ELF-1 (cell line): ENCODE measurements at regions not wholly inside any gene's neighbourhood (a gene's known extent, or its start where the extent isn't known, plus 50 kb on each side); places are given as distances from the start of the nearest gene placed in this dataset.

Experiments used
- DNase-seq: peaks from one replicate; pipeline ENCODE4 v3.0.0-alpha.2; 2016; ENCODE audit warnings: low read depth, low spot score

DNA sequence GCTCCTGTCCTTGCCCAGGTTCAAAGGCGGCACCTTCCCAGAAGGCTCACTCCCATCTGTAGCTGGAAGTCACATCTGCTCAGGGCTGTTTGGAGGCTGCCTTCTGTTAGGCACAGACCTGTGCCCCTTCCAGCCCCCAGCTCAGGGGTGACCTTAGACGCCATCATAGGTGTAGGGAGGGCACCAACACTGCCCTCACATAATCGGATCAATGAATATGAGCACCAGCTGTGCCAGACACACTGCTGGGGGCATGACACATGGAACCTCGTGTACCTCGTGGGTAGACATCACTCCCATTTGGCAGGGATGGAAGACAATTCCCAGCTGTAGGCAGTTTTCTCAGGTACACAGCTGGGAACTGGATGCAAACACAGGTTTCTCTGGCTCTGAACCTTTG is 220.7 kb upstream of the ASIC2 start:
- DNase-seq: no peak

DNA sequence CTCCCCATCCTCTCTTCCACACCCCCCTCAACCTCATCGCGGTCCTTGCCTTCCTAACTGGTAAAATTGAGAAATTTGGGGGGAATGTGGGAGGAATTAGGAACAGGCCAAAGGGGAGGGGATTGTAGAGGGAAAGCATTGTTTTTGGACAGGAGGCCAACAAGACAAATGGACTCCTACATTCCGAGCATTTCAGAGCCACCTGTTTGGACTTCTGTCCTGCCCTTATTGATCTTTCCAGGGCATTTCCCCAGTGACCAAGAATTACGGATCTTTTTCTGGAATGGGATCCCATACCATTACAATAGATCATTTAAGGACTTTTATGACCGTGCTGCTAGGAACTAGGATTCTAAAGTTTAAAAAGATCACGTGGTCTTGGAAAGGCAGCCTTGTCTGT is 221.3 kb upstream of the ASIC2 start:
- DNase-seq: no peak

DNA sequence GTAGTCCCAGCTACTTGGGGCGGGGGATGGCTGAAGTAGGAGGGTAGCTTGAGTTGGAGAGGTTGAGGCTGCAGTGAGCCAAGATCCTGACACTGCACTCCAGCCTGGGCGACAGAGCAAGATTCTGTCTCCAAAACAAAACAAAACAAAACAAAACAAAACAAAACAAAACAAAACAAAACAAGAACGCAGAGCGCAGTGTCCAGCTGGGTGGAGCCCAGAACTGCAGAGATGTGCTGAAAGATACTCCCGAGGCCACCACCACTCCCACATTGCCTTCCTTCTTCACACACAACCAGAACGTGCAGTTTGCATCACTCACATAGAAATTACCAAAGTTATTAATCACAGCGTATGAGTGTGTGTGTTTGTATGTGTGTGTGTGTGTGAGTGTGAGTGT is 222.9 kb upstream of the ASIC2 start:
- DNase-seq: no peak

DNA sequence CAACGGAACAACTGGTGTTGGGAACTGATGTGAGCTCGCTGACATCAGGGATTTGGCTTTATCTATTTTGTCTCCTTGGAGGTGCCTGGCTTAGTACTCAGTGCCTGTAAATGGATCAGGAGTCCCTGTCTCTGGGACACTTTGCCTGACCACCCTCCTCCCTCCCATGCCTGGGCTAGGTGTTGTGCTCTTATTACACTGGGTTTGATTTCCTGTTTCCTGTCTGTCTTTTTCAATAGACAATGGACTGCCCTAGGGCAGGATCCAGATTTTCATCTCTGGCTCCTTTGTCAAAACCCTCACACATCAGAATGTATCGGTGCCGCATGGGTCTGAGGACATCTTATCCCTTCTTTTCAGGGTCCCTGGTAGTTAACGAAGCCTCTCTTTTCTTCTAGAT is 223.6 kb upstream of the ASIC2 start:
- DNase-seq: no peak

DNA sequence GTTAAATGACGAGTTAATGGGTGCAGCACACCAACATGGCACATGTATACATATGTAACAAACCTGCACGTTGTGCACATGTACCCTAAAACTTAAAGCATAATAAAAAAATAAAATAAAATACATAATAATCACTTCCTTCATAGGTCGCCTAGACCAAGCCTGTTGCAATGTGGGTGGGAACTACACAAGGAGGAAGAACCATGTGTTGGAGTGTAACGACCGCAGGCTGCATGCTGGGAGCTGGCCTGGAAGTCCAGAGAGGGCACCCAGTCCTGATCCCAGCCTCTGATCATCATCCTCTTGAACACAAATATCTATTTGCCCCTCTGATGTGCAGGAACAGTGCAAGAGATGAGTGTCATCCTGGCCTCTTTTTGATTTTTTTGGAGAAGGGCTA is 224.7 kb upstream of the ASIC2 start:
- no peak for DNase-seq

DNA sequence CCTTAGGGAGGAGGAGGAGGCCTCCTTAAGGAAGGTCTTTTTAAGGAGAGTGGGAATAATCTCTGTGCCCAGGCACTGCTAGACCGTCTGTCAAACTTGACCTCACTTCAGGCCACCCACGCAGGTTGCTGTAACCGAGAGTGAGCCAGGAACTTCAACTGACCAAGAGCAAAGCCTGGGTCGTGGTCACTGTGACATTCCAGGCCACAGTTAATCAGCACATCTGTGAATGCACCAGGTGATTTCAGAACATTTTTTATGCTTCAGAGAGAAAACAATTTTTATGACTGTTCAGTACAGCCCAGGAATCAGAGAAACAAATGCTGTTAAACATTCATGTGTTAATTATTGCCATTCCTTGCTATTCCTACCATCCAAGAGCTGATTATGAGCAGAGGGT is 226.6 kb upstream of the ASIC2 start:
- DNase-seq: no peak

DNA sequence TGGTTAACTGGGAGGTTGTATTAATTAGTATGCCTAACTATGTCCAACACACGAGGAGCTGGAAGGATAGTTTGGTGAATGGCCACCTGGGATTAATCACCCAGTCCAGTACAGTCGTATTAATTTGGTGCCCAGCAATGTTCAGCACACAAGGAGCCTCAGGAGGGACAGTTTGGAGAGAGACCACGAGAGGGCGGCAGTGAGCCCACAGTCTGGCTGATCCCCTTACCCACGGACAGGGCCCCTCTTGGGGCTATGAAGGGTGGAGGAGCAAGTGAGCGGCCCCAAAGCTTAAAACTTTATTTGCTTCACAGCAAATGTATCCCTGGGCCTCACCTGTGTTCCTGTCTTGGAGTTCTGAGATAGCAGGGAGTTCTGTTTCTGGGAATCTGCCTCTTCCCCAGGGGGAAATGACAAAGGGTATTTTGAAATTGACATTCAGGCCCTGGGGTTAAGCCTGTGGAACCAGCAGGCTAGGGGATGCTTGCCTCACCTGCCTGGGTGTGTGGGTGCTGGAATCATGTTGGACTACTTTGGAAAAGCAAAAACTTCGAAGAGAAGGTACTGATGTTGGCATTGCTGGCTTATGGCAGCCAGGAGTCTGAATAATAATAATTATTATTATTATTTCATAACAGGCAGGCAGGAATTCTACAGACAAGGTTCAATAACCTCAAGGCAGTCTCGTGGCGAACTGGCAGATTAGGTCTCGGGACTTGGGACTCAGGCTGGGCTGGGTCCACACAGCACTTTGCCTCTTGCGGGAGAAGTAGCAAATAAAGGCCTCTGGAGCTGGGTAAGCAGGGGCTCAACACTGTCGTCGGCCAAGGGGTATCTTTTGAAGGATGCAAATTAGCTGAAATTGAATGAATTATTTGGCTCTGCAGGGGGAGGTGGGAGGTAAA is 227.6 kb upstream of the ASIC2 start:
- peak; percentile 77 for DNase-seq

DNA sequence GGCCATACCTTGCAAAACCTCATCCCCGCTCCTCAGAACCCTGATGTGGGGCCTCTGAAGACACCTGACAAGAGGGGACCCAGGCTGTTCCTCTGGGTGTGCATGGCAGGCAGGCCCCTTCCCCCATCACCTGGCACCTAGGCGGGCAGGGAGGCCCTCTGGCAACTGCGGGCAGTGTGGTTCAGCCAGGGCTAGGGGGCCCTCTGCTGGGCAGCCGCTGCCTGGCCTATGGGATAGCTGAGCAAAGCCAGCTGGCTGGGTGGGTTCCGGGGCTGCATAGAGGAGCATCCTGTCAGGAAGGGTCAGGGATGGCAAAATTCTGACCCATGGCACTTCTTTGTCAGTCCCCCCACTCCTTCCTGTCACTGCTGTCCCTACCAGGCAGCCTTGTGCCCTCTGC is 228.7 kb upstream of the ASIC2 start:
- DNase-seq: peak; percentile 42

DNA sequence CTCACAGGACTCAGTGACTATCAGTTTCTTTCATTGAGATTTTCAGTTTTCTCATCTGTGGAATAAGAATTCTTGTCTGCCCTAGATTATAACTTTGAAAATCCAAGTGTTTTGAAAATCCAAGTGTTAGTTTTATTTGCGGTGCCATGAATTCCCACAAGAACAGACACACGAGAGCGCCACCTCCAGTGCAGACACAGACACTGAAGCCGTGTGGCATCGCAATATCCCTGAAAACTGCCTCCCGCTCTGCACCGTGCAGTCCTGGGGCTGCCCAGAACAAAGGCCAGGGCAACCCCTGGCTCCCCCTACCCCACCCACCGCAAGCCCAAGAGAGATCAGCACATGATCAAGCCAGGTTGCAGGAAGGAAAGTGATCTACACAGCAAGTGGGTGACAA is 229.5 kb upstream of the ASIC2 start:
- peak; percentile 23 for DNase-seq

DNA sequence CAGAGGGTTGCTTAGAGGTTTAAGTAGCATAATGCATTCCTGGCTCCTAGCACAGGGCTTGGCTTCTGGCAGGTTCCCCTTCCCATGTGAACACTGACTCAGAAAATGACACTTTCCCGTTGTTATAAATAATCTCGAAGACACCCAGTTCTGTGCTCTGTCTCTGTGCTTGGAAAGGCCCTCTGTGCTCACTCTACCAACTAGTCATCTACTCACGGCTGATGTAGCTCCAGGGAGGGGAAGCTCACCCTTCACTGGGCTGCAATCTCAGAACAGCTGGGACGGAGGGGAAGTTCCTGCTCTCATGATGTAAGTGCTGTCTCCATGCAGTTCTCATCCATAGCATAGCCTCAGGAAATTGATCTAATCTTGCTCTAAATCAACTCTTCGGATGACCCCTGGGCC is 230.5 kb upstream of the ASIC2 start:
- peak; percentile 5 for DNase-seq

DNA sequence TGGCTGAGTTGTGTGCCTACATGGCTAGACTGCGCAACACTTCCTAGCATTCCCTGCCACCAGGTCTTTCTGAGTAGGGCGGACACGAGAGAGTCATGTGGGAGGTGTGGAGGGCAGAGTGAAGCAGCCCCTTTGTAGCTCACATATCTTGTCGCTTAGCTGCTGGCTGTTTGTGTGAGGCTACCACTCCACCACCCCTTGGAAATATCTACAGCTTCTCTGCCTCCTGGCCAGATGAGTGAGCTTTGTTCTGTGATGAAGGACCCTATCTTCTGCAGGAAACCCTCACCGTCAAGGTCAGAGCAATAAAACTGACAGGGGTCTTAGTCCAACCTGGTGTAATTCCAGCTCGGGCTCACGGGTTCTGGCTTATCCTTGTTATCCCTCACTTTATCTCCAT is 232.1 kb upstream of the ASIC2 start:
- DNase-seq: no peak

DNA sequence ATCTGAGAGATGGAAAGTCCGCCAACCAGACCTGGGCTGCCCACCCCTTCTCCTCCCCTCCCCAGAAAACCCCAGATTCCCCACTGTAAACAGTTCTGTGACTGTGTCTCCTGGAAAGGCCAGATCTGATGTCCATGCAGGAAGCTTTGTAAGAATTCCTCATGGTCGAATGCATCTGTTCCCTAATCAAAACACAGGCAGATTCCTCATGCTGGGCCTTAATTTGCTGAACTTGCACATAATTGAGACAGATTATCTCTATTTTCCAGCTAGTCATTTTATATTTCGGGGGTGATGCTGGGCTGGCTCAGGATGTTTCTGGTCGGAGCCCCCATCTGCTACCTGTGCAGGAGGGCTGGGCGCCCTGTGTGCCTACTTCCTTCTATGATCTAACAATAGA is 233.6 kb upstream of the ASIC2 start:
- DNase-seq: no peak

DNA sequence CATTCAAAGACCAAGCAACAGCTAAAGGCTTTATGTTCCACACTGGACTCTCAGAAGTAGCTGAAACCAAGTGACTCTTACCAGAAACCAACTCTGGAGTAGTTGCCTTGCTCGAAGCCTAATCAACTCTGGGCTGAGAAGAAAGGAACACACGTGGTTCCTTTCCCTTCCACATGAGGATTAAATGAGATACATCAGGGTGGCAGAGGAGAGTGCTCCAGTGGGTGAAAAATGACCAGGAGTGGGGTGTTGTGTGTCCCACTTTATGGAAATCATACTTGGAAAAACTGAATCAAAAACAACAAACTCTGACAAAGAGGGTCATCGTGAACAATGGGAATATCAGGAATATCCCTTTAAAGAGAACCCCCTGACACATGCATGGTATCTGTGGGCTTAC is 234.2 kb upstream of the ASIC2 start:
- no peak for DNase-seq

DNA sequence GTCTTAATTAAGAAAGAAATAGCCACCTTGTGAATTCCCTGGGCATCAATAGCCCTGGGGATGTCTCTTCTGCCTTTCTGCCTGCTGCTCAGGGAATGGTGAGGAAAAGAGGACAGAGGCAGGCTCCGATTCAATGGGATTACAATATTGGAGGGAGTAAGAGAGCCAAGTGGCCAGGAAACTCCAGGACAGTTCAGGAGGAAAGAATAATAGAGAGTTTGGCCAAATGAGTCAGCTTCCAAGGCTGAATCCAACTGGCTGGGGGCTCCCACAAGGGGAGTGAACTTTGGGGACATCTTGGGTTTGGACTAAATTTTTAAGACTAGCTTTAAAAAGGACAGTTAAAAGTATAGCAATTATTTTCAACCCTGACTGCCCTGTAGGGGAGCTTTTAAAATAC is 235.8 kb upstream of the ASIC2 start:
- no peak for DNase-seq

DNA sequence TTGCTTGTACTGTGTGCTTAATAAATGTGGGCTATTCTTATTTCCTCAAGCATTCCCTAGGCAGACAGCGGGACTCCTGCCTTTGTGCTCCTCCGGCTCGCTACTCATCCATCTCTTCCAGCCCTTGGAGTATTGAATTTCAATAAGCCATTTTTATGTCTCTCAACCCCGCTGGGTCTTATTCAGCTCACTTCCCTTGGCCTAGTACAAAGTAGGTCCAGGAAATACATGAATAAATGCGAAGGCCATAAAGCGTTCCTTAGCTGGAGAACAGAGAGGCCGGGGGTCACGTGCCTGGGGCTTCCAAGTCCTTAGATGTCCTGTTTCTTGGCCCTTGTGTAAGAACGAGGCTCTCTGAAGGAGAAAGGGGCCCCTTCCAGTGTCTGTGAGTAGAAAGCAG is 236.7 kb upstream of the ASIC2 start:
- no peak for DNase-seq

DNA sequence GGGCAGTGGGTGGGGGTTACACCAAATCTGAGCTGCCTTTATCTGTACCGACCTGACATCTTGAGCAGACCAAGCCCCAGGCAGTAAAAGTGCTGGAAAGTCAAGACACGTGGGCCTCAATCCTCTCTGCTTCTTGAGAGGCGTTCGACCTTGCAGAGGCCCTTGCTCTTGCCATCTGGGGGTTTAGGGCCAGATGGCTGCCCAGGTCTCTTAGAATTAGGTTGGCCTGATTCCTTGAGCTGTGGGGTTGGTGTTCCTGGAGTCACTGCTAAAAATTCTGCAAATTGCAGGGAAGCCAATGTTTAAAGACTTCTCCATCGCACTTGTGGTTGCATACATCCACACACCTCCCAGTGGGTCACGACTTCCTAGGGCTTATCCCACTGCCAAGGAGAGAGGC is 238.2 kb upstream of the ASIC2 start:
- no peak for DNase-seq

DNA sequence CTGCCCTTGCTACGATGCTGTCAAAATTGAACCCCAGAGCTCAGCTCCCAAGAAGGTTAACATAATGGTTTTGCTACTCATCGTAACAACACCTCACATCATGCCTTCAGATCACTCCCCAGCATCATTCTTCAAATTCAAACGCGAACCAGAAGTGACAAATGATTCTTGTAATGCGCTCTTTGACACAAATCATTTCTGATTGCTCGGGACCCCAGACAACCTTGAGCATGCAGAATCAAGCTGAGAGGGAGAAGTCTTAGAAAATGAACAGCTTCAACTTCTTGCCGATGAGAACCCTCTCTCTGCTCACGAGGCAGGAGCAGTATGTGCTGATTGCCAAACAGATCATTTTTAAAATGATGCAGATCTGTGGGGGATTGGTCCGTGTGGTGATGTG is 241.0 kb upstream of the ASIC2 start:
- no peak for DNase-seq

DNA sequence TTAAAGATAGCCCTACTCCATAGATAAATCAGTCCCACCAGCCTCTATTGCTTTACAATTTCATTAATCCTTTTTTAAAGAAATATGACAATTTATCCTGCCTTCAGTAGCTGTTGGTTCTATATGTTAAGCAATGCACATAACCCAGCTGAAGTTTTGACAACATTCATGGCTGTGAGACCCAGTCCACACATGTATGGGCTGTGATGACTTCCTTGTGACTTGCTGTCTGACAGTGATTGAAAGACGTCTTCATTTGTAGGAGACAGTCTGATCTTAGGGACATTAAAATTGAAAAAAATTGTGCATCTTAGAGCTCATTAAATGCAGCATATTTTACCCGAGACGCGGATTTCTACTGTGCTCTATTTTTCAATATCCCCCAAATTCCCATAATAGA is 252.0 kb upstream of the ASIC2 start:
- DNase-seq: no peak

DNA sequence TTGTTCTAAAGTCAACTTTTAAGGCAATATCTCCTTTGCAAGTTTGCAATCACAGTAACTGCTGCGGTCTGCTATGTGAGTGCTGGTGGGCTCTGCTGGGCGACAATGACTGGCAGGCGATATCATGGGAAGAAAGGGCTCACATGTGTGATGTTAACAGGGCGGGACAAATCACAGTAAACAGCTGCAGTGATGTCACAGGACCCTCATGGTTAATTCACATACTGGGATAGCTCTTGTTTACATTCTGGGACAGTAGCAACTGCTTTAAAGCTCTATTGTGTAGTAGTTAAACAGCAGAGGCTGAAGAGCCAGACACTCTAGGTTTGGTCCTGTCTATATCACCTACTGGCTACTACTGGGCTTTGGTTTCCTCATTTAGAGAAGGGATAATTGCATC is 257.2 kb upstream of the ASIC2 start:
- no peak for DNase-seq

DNA sequence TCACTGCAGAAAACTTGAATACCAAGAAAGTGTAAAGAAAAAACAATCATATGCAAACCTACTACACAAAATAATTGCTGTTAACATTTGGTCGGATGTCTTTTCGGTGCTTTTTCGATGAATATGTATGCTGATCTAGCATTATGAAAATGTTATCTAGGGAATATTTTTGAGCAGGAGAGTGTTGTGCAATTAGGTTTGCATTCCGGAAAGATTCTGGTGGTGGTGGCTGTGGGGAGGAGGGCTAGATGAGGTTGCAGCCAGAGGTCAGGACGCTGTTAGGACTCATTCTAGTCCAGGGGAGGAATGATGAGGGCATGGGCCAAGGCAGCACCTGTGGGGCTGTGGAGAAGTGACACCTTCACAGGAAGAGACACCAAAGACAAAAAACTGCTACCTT is 258.0 kb upstream of the ASIC2 start:
- DNase-seq: no peak

DNA sequence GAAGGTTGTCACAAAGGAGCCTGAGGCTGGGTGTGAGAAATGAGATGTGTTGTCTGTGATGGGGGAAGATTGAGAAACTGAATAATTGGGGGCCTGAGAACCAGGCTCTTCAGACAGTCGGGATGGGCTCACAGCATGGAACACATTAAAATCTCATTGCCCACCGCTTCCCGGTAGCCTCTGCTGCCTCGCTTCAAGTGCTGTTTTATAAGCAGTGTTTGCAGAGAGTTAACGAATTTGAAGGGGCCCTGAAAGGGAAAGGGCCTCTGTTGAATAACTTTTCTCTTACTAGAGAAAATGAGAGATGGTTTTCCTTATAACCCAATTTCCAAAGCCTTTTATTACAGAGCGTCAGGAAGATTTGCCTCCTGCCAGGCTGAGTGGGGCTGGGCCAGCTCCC is 258.8 kb upstream of the ASIC2 start:
- no peak for DNase-seq

DNA sequence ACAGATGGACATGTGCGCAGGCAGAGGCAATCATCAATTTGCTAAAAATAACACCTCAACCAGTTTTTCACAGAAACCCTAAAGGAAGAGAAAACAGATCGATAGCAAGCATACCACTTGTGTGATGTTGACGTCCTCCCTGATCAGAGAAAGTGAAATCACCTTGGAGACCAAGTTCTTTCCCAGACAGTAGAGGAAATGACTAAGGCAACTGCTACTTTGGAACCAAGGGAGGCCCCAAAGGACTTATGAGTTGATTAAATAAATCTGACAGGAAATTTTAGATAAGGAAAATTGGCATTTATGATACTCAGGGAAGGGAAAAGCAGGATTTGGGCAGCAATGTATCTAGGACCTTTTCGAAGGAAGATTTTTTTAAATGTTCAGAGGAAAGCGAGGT is 267.1 kb upstream of the ASIC2 start:
- no peak for DNase-seq

DNA sequence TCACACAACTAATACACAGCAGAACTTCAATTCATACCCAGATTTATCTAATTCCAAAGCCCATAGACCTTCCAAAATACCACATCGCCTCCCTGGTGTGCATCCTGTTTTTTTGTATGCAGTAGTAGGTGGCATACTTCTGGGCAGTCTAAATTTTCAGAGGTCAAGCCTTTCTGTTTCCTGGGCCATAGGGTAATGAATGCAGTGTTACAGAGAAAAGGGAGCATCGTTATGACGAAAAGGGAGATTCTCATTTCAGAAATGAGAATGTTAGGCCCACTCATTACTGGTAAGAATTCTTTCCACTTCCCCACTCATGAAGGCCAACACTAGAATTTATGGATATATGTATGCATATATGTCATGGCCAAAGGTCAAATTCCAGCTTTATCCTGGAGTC is 267.8 kb upstream of the ASIC2 start:
- no peak for DNase-seq
